Stomach smooth muscle (tissue), 2 donors: ENCODE measurements at regions not wholly inside any gene's neighbourhood (a gene's known extent, or its start where the extent isn't known, plus 50 kb on each side); places are given as distances from the start of the nearest gene placed in this dataset.

Experiments used
- H3K27ac ChIP-seq: one replicate; pipeline ENCODE4 v1.7.0; 2013; ENCODE audit warnings: mild to moderate bottlenecking, low read length, inconsistent platforms
- H3K27me3 ChIP-seq, 2 donors: one replicate each; pipeline ENCODE4 v1.7.0; 2013; ENCODE audit warnings: low read length in 2 of 2; ENCODE audit not compliant: insufficient read depth in 2 of 2, control insufficient read depth in 1 of 2
- H3K36me3 ChIP-seq, 2 donors: one replicate each; pipeline ENCODE4 v1.7.0; 2013; ENCODE audit warnings: low read length in 2 of 2; ENCODE audit not compliant: control insufficient read depth in 2 of 2, insufficient read depth in 2 of 2
- H3K4me1 ChIP-seq: one replicate; pipeline ENCODE4 v1.7.0; 2013; ENCODE audit warnings: low read length; ENCODE audit not compliant: control insufficient read depth, insufficient read depth
- H3K4me3 ChIP-seq, 2 donors: one replicate each; pipeline ENCODE4 v1.7.0; 2013; ENCODE audit warnings: low read length in 2 of 2
- H3K9ac ChIP-seq, 2 donors: one replicate each; pipeline ENCODE4 v1.7.0; 2013; ENCODE audit warnings: low read length in 2 of 2, mild to moderate bottlenecking in 1 of 2
- H3K9me3 ChIP-seq, 2 donors: one replicate each; pipeline ENCODE4 v1.7.0; 2013; ENCODE audit warnings: low read length in 2 of 2; ENCODE audit not compliant: control insufficient read depth in 2 of 2
- donor health status: healthy.
- donor health status: Pancreatic carcinoma.

GRCh38 chr11:130806746-130807145, 109.5 kb downstream of the SNX19 start:
- no peak overlapping the region for H3K27ac ChIP-seq
- H3K27me3 ChIP-seq = no peaks in the 10 kb centered on the region
- no peaks in the 10 kb centered on the region for H3K9me3 ChIP-seq
- H3K4me1 ChIP-seq = no peaks in the 10 kb centered on the region
- H3K36me3 ChIP-seq = no peaks in the 10 kb centered on the region
- H3K4me3 ChIP-seq = no peak overlapping the region
- no peak overlapping the region for H3K9ac ChIP-seq

- Histone ChIP-seq H3K4me1 (no peaks in the 10 kb centered on the region), H3K27ac (no peak overlapping the region)
These were observed 107.7 kb downstream of the SNX19 start for GRCh38 chr11:130808541-130808940.

GRCh38 chr11:130813196-130813595, 103.1 kb downstream of the SNX19 start:
- Histone ChIP-seq H3K4me1 (no peaks in the 10 kb centered on the region), H3K9me3 (no peaks in the 10 kb centered on the region), H3K9ac (no peak overlapping the region), H3K36me3 (no peaks in the 10 kb centered on the region), H3K27ac (no peak overlapping the region), H3K4me3 (no peak overlapping the region), H3K27me3 (no peaks in the 10 kb centered on the region)

More at GRCh38 chr11:130808541-130808940, 107.7 kb downstream of the SNX19 start:
- no peaks in the 10 kb centered on the region for H3K9me3 ChIP-seq
- H3K36me3 ChIP-seq = no peaks in the 10 kb centered on the region
- H3K27me3 ChIP-seq = no peaks in the 10 kb centered on the region
- no peak overlapping the region for H3K9ac ChIP-seq
- no peak overlapping the region for H3K4me3 ChIP-seq

- Histone ChIP-seq H3K9ac (no peak overlapping the region), H3K4me1 (no peaks in the 10 kb centered on the region), H3K27me3 (no peaks in the 10 kb centered on the region), H3K27ac (no peak overlapping the region), H3K9me3 (no peaks in the 10 kb centered on the region), H3K36me3 (no peaks in the 10 kb centered on the region), H3K4me3 (no peak overlapping the region)
These were observed 102.6 kb downstream of the SNX19 start for GRCh38 chr11:130813638-130814037.

GRCh38 chr11:130814440-130815096, 101.7 kb downstream of the SNX19 start:
- H3K4me1 ChIP-seq = no peaks in the 10 kb centered on the region

GRCh38 chr11:130815097-130815802, 101.0 kb downstream of the SNX19 start:
- Histone ChIP-seq H3K36me3 (no peaks in the 10 kb centered on the region), H3K27me3 (no peaks in the 10 kb centered on the region), H3K4me3 (no peak overlapping the region), H3K4me1 (no peaks in the 10 kb centered on the region), H3K9ac (no peak overlapping the region), H3K27ac (no peak overlapping the region), H3K9me3 (no peaks in the 10 kb centered on the region)

More at GRCh38 chr11:130814440-130815096, 101.7 kb downstream of the SNX19 start:
- Histone ChIP-seq H3K36me3 (no peaks in the 10 kb centered on the region), H3K9ac (no peak overlapping the region), H3K27me3 (no peaks in the 10 kb centered on the region), H3K27ac (no peak overlapping the region), H3K4me3 (no peak overlapping the region), H3K9me3 (no peaks in the 10 kb centered on the region)

- H3K36me3 ChIP-seq = no peaks in the 10 kb centered on the region
- H3K27me3 ChIP-seq = no peaks in the 10 kb centered on the region
- H3K27ac ChIP-seq = no peak overlapping the region
- H3K4me3 ChIP-seq = no peak overlapping the region
- no peaks in the 10 kb centered on the region for H3K4me1 ChIP-seq
- H3K9ac ChIP-seq = no peak overlapping the region
- H3K9me3 ChIP-seq = no peaks in the 10 kb centered on the region
These were observed 100.3 kb downstream of the SNX19 start for GRCh38 chr11:130815956-130816355.

- Histone ChIP-seq H3K9ac (no peak overlapping the region), H3K36me3 (no peaks in the 10 kb centered on the region), H3K4me3 (no peak overlapping the region), H3K27ac (no peak overlapping the region), H3K27me3 (no peaks in the 10 kb centered on the region), H3K9me3 (no peaks in the 10 kb centered on the region), H3K4me1 (no peaks in the 10 kb centered on the region)
These were observed 99.5 kb downstream of the SNX19 start for GRCh38 chr11:130816546-130817329.

GRCh38 chr11:130817330-130817944, 98.8 kb downstream of the SNX19 start:
- Histone ChIP-seq H3K9ac (no peak overlapping the region), H3K4me1 (no peaks in the 10 kb centered on the region), H3K9me3 (no peaks in the 10 kb centered on the region), H3K36me3 (no peaks in the 10 kb centered on the region), H3K4me3 (no peak overlapping the region), H3K27me3 (no peaks in the 10 kb centered on the region), H3K27ac (no peak overlapping the region)

- H3K9ac ChIP-seq = no peak overlapping the region
- H3K27ac ChIP-seq = no peak overlapping the region
- no peak overlapping the region for H3K4me3 ChIP-seq
- no peaks in the 10 kb centered on the region for H3K9me3 ChIP-seq
- no peaks in the 10 kb centered on the region for H3K36me3 ChIP-seq
- H3K27me3 ChIP-seq = no peaks in the 10 kb centered on the region
- no peaks in the 10 kb centered on the region for H3K4me1 ChIP-seq
These were observed 96.7 kb downstream of the SNX19 start for GRCh38 chr11:130819625-130820024.
